ENCODE measurements at regions not wholly inside any gene's neighbourhood (a gene's known extent, or its start where the extent isn't known, plus 50 kb on each side); places are given as distances from the start of the nearest gene placed in this dataset.
A peak's percentile ranks its signal among the peaks of the same experiment; 100 is the strongest.

DNA sequence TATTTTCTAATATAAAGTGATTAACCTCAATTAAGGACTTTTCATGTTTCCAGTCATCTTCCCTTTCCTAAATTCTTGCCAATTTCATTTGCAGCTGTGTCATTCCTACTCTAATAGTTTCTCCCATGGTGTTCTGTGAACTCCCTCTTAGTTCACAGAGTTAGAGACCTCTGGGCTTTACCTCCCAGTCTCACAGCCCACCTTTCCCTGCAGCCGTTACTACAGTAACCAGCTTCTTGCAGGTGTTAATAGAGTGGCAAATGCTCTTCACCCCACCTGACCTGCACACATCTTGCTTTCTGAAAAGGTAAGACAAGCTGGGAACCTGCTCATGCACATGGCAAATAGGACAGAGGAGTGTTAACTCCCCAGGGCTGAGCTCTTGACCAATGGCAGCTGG lies 250.1 kb downstream of the FBXO15 start:
- H3K27ac ChIP-seq: no peak overlapping the region
- ChIA-PET CTCF (no interaction called here), POLR2A (ENCODE audit: low non-redundant PET) (no interaction called here)
- no peak for DNase-seq (ENCODE audit: low spot score)
- no peak for TF ChIP-seq CTCF (conservative IDR thresholded peaks at IDR 0.05; ENCODE audit: low read depth)

DNA sequence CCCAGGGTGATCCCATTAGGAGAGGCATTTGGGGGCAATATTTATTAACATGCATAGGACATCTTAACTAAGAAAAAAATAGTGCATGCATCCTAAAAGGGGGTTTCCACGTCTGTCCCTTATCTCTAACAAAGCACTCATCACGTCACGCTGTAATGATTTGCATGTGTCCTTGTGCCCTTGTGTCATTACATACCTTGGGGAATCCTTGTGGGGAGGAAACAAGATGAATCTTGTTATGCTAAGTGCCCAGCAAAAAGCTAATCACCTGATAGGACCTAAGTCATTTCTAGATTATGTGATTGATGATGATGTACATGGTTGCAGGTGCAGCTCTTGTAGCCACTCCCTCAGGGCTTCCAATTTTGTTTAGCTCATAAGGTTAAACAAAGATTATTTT lies 250.9 kb downstream of the FBXO15 start:
- no peak for DNase-seq (ENCODE audit: low spot score)
- ChIA-PET POLR2A (ENCODE audit: low non-redundant PET) (no interaction called here), CTCF (no interaction called here)
- no peak overlapping the region for H3K27ac ChIP-seq
- no peak for TF ChIP-seq CTCF (conservative IDR thresholded peaks at IDR 0.05; ENCODE audit: low read depth)

DNA sequence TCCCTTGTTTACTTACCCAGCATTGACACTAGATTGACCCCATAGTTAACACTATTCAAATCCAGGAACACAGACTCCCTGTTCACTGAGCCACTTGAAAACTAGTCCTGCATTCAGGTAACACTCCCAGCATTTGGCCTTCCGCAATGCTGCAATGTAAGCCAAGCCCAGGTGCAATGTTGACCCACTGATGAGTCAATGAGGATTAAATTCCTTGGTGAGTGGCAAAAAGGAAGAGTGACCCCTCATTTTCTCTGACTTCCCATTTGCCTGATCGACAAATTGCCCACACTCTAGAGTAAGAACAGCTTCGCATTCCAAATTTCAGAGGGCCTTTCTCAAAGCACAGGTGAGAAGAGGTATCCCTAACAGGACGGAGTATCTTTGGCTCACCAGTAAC lies 251.9 kb downstream of the FBXO15 start:
- POLR2A ChIA-PET (ENCODE audit: low non-redundant PET): no interaction called here
- CTCF ChIA-PET: no interaction called here
- H3K27ac ChIP-seq: no peak overlapping the region
- no peak for TF ChIP-seq CTCF (conservative IDR thresholded peaks at IDR 0.05; ENCODE audit: low read depth)
- peak; percentile 13 for DNase-seq (ENCODE audit: low spot score)

- DNase-seq (ENCODE audit: low spot score): no peak
- no peak overlapping the region for H3K27ac ChIP-seq
- ChIA-PET POLR2A (ENCODE audit: low non-redundant PET) (no interaction called here), CTCF (no interaction called here)
- TF ChIP-seq CTCF (conservative IDR thresholded peaks at IDR 0.05; ENCODE audit: low read depth): no peak
Measured at GRCh38 chr18:73893880-73894279, 253.8 kb downstream of the FBXO15 start.

DNA sequence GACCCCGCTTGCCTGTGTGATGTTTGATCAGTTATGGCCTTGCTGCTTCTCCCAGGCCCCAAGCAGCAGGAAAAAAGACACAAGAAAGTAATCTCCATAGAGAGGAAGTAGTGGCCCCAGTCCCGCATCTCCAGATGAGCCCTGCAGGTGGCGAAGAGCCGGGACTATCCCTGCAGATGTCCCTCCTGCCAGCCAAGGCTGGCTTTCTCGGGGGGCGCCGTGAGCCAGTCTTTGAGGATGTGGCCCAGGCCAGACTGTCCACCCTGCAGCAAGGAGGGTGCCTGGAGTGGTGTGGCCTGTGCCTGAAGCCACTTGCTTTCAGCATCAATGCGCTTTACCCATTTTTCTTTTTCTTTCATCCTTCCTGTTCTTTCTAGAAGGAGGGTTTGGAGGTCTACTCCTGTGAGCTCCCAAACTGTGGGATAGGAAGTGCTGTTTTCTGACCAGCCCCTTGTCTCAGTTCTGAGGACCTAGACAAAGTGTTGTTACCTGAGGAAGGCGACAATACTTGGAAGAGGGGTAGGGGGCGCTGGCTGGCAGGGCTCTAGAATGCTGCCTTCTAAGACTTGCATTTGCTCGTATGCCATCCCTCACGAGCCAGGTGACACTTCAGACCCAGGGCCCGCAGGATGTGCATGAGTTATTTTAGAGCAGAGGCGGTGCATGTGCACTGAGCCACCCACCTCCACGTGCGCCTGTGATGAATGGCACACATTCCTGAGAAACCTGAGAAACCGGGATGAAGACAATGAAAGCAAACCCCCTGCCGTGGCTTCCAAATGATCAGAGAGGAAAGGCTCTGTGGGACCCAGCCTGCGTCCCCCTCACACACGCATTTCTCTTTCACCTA lies 255.8 kb downstream of the FBXO15 start:
- no peak for TF ChIP-seq CTCF (conservative IDR thresholded peaks at IDR 0.05; ENCODE audit: low read depth)
- DNase-seq (ENCODE audit: low spot score): no peak
- no peak overlapping the region for H3K27ac ChIP-seq
- CTCF ChIA-PET: interaction anchor here (0.6 kb wide), 1 partner anchor 91 kb away, joined by 3 read pairs; no protein-coding TSS in a partner anchor
- POLR2A ChIA-PET (ENCODE audit: low non-redundant PET): no interaction called here

DNA sequence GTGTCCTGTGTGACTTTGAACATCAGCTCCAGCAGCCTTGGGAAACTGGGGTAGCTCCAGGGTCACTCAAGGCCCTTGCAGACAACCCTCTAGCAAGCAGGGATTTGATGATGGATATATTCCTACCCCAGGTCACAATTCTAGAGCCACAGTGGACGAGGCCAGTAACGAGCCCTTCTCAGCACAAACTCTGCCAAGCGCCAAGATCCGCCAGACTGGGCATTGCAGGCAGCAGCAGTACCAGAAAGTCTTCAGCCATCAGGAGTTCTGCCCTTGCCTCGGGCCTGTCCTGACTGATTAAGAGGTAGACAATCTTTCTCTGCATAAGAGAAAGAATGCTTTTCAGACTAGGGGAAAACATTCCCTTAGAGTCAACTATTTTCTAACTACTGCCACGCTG lies 259.1 kb downstream of the FBXO15 start:
- no peak for DNase-seq (ENCODE audit: low spot score)
- no peak for TF ChIP-seq CTCF (conservative IDR thresholded peaks at IDR 0.05; ENCODE audit: low read depth)
- ChIA-PET POLR2A (ENCODE audit: low non-redundant PET) (no interaction called here), CTCF (no interaction called here)
- no peak overlapping the region for H3K27ac ChIP-seq

Measured in RWPE1 (cell line).